ENCODE measurements at regions not wholly inside any gene's neighbourhood (a gene's known extent, or its start where the extent isn't known, plus 50 kb on each side); places are given as distances from the start of the nearest gene placed in this dataset.

GRCh38 chr12:102690253-102690652, 209.9 kb upstream of the IGF1 start:
- Mint-ChIP-seq H3K27ac (peak overlapping the region; percentile 63), H3K4me3 (ENCODE audit: low read depth) (no peak overlapping the region), H3K4me1 (ENCODE audit: low read depth) (peaks cover 21% of the 10 kb centered on the region), H3K9me3 (ENCODE audit: low read depth) (no peaks in the 10 kb centered on the region), H3K27me3 (peaks cover 5% of the 10 kb centered on the region), H3K36me3 (ENCODE audit: insufficient read depth) (no peaks in the 10 kb centered on the region)
- no peak for TF ChIP-seq CTCF (IDR thresholded peaks at IDR 0.05; ENCODE audit: unreplicated experiment)
- DNase-seq (ENCODE audit: low spot score, unreplicated experiment): no peak

GRCh38 chr12:102689701-102690100, 209.3 kb upstream of the IGF1 start:
- no peaks in the 10 kb centered on the region for H3K36me3 Mint-ChIP-seq (ENCODE audit: insufficient read depth)
- no peak overlapping the region for H3K27ac Mint-ChIP-seq
- no peak for DNase-seq (ENCODE audit: low spot score, unreplicated experiment)
- no peak overlapping the region for H3K4me3 Mint-ChIP-seq (ENCODE audit: low read depth)
- peaks cover 21% of the 10 kb centered on the region for H3K4me1 Mint-ChIP-seq (ENCODE audit: low read depth)
- no peaks in the 10 kb centered on the region for H3K9me3 Mint-ChIP-seq (ENCODE audit: low read depth)
- peaks cover 5% of the 10 kb centered on the region for H3K27me3 Mint-ChIP-seq
- no peak for TF ChIP-seq CTCF (IDR thresholded peaks at IDR 0.05; ENCODE audit: unreplicated experiment)

- Mint-ChIP-seq H3K4me3 (ENCODE audit: low read depth) (no peak overlapping the region), H3K9me3 (ENCODE audit: low read depth) (no peaks in the 10 kb centered on the region), H3K27ac (no peak overlapping the region), H3K27me3 (peaks cover 13% of the 10 kb centered on the region), H3K4me1 (ENCODE audit: low read depth) (peaks cover 21% of the 10 kb centered on the region), H3K36me3 (ENCODE audit: insufficient read depth) (no peaks in the 10 kb centered on the region)
- TF ChIP-seq CTCF (IDR thresholded peaks at IDR 0.05; ENCODE audit: unreplicated experiment): no peak
- DNase-seq (ENCODE audit: low spot score, unreplicated experiment): no peak
These were observed 207.2 kb upstream of the IGF1 start for GRCh38 chr12:102687523-102687922.

GRCh38 chr12:102685841-102686240, 205.5 kb upstream of the IGF1 start:
- no peak overlapping the region for H3K27ac Mint-ChIP-seq
- no peak for TF ChIP-seq CTCF (IDR thresholded peaks at IDR 0.05; ENCODE audit: unreplicated experiment)
- no peaks in the 10 kb centered on the region for H3K36me3 Mint-ChIP-seq (ENCODE audit: insufficient read depth)
- H3K27me3 Mint-ChIP-seq: peaks cover 15% of the 10 kb centered on the region
- no peaks in the 10 kb centered on the region for H3K9me3 Mint-ChIP-seq (ENCODE audit: low read depth)
- H3K4me1 Mint-ChIP-seq (ENCODE audit: low read depth): peaks cover 10% of the 10 kb centered on the region
- no peak overlapping the region for H3K4me3 Mint-ChIP-seq (ENCODE audit: low read depth)
- DNase-seq (ENCODE audit: low spot score, unreplicated experiment): no peak

GRCh38 chr12:102685172-102685571, 204.8 kb upstream of the IGF1 start:
- Mint-ChIP-seq H3K4me3 (ENCODE audit: low read depth) (no peak overlapping the region), H3K9me3 (ENCODE audit: low read depth) (no peaks in the 10 kb centered on the region)

More at GRCh38 chr12:102685172-102685571, 204.8 kb upstream of the IGF1 start:
- Mint-ChIP-seq H3K27me3 (peaks cover 15% of the 10 kb centered on the region), H3K4me1 (ENCODE audit: low read depth) (peaks cover 4% of the 10 kb centered on the region), H3K36me3 (ENCODE audit: insufficient read depth) (no peaks in the 10 kb centered on the region), H3K27ac (no peak overlapping the region)
- no peak for DNase-seq (ENCODE audit: low spot score, unreplicated experiment)
- no peak for TF ChIP-seq CTCF (IDR thresholded peaks at IDR 0.05; ENCODE audit: unreplicated experiment)

Measured in progenitor cell of endocrine pancreas (in vitro differentiated cells).